ENCODE measurements at regions not wholly inside any gene's neighbourhood (a gene's known extent, or its start where the extent isn't known, plus 50 kb on each side); places are given as distances from the start of the nearest gene placed in this dataset.

DNA sequence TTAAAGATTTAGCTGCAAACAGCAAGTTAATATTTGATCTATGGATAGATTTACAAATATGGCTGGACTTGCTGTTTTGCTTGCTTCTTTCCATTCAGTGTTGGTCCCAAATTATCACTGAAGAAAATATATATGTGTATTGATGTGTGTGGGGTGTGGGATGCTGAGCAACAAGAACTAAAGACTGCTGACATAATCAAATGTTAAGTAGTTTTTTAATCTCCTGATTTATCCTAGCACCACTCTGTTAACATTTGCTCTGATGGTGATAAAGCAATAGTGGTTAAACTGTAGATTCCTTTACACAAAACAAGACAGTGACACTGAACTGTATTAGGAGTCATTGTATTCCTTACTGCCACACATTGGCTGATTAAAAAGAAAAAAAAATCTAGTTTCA lies 1023.5 kb upstream of the B3GALT2 start:
- TF ChIP-seq GATA2 (IDR thresholded peaks at IDR 0.05; ENCODE audit: low read depth, low read length) (no peak), GATA3 (IDR thresholded peaks at IDR 0.05; ENCODE audit: low read depth, low read length) (no peak)
